ENCODE measurements at regions not wholly inside any gene's neighbourhood (a gene's known extent, or its start where the extent isn't known, plus 50 kb on each side); places are given as distances from the start of the nearest gene placed in this dataset.

DNA sequence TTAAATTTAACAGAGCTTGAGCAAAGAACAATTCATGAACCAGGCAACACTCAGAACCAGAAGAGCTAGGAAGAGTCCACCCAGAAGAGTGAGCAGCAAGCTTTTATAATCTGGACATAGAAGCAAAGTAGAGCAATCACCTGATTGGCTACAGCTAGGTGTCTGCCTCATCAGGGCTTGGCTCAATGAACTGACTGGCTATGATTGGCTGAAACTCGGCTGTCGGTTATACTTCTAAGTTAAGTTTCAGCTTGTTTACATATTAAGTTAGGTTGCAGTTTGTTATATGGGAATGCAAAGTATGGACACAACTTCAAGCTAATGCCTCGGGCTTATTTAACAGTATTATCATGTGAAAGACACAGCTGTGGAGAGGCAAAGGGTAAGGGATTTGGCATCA lies 63.2 kb upstream of the NABP1 start:
- DNase-seq, result no peak

DNA sequence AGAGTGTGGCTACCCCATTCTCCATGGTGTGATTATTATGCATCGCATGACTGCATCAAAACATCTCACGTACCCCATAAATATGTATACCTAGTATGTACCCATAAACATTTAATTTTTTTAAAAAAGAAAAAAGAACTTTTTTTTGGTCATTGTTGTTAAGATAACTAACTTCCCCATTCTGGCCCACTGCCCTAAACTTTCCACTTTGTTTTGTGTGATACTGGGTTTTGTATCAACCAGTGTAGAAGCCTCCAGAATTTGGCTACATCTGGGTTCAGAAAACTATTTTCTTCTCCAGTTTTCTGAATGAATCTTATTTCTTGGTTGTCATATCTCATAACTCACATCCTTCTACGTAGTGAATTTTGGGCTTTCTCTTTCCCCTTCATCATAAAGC lies 62.3 kb upstream of the NABP1 start:
- DNase-seq, result no peak

DNA sequence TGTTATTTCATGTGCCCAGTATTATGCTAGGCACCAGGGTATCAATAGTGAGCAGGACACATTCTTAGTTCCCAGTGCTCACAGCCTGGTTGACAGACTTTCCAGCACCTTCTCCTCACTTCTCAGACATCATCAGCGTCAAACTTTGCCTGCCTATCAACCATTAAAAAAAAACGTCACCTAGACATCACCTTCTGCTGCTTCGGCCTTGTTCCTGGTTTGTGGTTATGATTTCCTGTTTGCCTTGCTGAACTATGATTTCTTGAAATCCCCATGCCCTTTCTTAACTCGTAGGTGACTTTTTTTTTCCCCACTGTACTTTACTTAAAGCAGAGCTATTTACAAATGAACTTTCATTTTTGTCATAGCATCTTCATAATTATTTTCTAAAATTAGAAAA lies 60.4 kb upstream of the NABP1 start:
- no peak for DNase-seq

DNA sequence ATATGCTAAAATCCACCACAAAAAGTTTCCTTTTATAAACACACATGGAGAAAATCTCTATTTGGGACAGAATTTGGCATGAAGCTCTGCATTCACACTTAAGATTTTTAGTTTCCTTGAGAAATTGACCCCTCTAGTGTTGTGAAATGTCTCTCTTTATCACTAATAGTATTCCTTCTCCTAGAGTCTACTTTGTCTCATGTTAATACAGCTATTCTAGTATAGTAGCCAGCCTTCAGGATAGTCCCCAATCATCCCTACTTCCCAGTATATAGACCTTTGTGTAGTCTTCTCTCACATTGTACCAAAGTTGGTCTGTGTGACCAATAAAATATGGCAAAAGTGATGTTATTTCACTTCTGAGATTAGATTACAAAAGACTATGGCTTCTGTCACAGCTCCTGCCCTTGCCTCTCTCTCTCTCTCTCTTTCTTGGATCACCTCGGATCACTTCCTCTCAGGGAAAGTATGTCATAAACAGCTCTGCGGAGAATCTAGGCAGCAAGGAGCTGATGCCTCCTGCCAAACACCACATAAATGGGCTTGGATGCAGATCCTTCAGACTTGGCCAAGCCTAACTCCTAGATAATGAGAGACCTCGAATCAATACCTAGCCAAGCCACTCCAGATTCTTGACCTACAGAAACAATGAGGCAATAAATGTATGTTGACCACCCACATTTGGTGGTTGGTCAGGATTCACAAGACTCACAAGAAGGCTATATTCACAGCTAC lies 59.7 kb upstream of the NABP1 start:
- no peak for DNase-seq

DNA sequence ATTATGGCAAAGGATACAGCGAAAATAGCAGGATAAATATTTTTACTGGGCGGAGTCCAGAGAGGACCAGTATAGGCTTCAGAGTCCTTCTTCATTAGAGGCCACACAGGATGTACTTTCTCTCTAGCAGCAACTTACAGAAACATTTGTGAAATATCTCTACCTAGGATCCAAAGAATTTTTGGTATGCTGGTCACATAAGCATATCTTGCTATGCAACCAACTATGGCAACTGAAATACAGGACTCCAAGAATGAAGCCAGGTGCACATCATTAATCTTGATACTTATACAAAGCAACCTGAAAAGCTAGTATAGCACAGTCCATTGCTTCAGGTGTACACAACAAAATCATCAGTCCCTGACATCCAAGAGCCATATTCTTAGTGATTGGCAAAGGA lies 59.1 kb upstream of the NABP1 start:
- DNase-seq, result no peak

DNA sequence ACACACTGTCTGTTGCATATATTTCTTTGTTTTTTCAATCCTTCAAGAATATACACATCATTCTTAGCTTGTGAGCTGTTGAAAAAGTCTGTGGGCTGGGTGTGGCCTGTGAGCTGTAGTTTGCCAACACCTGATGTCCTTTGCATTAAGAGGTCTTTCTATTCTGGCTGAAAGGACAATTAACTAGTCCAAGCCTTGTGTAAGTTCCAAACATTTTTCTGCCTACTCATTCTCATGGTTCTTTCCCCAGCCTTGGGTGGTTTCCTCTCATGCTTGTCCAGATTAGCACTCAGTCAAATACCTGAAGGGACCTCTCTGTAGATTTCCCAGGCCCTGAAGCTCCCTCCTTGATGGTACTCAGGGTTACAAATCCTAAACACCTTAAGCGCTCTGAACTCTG lies 57.8 kb upstream of the NABP1 start:
- DNase-seq, result no peak

DNA sequence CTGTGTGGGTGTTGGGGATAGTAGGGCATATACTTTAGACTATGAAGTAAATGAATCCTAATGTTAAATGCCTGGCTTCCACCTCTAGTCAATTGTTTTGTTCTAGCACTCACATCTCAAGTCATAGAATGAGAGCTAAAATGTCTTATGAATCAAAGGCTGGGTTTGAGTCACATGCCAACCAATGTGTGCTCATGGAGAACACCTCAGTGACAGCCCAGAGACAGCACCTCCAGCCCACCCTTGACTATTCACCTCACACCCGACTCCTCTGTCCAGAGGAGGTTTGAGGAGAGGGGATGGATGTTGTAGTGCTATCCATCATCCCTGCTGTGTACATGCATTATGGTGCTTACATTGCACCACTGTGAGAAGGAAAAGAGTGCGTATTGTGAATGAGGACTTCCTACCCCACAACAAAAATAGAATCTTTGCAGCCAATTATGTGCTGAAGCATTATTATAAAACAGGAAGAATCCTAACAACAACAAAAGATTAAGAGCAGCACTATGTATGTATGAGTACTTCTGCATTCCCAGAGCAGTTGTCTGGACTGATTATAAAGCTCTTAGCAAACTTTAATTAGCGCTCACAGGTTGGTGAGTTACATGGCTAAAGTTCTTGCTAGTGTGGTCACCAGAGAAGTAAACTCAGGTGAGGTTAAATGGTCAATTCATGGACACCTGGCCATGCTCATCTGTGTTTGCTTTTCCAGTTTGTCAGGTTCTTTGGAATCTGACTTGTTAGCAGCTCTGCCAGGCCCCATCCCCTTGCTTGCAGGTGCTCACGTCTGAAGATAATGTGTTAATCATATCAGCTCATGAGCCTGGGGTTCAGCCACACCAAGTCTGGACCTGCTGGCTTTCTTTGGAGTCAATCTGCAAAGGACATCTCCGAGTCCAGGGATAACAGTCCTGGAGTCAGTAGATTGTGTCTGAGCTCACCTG lies 55.3 kb upstream of the NABP1 start:
- DNase-seq, result no peak

DNA sequence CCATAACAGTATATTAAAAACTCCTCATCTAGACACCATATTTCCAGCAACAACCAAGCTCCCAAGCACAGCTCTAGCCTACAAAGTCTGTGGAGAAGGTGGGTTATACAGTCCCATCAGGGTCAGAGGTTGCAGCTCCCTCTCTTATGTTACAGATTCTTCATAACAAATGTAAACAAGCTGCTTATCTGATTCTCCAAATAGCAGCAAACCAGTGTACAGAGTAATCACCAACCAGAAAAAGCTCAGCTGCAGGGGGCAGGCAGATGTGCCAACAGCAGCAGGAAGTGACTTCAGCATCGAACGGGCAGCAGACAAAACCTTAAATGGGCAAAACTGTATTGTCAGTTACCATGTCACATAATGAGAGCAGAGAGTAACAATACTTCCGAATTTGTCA lies 52.9 kb upstream of the NABP1 start:
- DNase-seq, result no peak

DNA sequence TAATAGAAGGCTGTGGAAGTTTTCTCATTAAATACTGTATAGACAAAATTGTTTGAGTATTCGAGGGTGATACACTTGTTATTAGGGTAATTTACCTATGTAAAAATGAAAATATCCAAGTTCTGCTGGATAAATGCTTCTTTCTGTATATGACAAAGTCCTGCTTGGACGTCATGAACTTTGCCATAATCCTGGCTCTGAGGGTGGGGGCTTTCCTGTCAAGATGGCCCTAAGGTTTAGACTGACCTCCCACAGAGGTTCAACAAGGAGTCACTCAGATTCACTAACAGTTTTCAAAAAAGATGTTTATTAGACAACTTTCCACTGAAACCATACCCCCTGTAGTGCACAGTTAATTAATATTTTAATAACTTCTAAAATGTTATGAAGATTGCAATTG lies 52.5 kb upstream of the NABP1 start:
- DNase-seq, result no peak

DNA sequence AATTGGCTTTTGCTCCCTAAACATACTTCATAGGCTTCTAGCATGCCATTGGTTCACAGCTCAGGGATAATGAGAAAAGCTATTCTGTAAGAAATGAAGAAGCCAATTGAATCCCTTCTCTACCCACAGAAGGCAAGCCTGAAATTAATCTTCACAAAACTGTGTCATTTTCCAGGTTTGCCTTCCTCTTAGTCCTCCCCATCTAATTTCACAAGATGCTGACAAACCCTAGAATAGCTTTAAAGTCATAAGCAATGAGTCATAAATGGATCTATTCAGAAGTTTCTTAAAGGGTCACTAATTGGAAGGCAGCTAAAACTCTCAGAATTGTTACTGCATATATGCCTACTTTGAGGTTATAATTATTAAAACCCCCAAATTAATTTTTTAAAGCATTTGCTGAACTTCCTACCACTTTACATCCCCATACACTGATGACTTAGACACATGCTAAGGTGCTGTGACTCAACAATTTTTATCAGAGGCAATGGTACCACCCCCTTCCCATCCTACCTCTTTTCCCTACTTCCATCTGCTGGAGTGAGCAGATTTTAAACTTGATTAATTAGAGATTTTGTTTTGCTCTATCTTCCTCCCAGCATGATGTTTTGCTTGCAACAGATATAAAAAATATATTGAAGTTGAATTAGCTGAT lies 51.3 kb upstream of the NABP1 start:
- DNase-seq, result no peak

DNA sequence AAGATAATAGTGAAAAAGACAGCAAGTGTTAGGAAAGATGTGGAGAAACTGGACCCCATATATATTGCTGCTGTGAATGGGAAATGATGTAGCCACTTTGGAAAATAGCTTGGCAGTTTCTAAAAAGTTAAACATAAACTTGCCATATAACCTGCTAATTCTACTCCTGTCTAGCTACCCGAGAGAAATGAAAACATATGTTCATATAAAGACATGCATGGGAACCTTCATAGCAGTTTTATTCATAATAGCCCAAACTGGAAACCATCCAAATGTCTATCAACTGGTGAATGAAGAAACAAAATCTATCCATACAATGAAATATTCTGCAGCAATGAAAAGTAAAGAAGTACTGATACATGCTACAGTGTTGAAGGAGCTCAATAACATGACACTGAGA lies 50.4 kb upstream of the NABP1 start:
- no peak for DNase-seq
